Colonic mucosa (tissue), 4 donors: ENCODE measurements at regions not wholly inside any gene's neighbourhood (a gene's known extent, or its start where the extent isn't known, plus 50 kb on each side); places are given as distances from the start of the nearest gene placed in this dataset.

ENCODE experiments used
- DNase-seq: peaks from one replicate; pipeline ENCODE4 v3.0.0-alpha.2; 2020
- H3K27ac ChIP-seq: fragments of 200-600 bp; one replicate; pipeline ENCODE4 v1.8.0; 2021
- H3K27me3 ChIP-seq: fragments of 200-600 bp; one replicate; pipeline ENCODE4 v1.8.0; 2021
- H3K36me3 ChIP-seq: fragments of 200-600 bp; one replicate; pipeline ENCODE4 v1.8.0; 2021
- H3K4me1 ChIP-seq: fragments of 200-600 bp; one replicate; pipeline ENCODE4 v1.8.0; 2021; ENCODE audit warnings: mild to moderate bottlenecking
- H3K4me3 ChIP-seq: fragments of 200-600 bp; one replicate; pipeline ENCODE4 v1.8.0; 2021
- H3K9ac ChIP-seq, 2 donors: one replicate each; pipeline ENCODE4 v1.7.0; 2013; ENCODE audit warnings: control low read depth in 2 of 2, low read depth in 2 of 2, low read length in 2 of 2
- H3K9me3 ChIP-seq: fragments of 200-600 bp; one replicate; pipeline ENCODE4 v1.8.0; 2021
- intact Hi-C: fragments of 100-400 bp; cut with DNase I; formaldehyde crosslinking; loops from one replicate; pipeline ENCODE4 v1.14.1; 2022
- TF ChIP-seq, protein P1 (sequence below): fragments of 200-600 bp; IDR thresholded peaks from one replicate; pipeline ENCODE4 v1.8.0; 2022; ENCODE audit warnings: antibody characterized with exemption, mild to moderate bottlenecking
- donor health status: healthy.
- donor health status: DM: no; HTN: no; CAD: no.
- donor health status: DM: no; HTN: no; CAD: no.

DNA sequence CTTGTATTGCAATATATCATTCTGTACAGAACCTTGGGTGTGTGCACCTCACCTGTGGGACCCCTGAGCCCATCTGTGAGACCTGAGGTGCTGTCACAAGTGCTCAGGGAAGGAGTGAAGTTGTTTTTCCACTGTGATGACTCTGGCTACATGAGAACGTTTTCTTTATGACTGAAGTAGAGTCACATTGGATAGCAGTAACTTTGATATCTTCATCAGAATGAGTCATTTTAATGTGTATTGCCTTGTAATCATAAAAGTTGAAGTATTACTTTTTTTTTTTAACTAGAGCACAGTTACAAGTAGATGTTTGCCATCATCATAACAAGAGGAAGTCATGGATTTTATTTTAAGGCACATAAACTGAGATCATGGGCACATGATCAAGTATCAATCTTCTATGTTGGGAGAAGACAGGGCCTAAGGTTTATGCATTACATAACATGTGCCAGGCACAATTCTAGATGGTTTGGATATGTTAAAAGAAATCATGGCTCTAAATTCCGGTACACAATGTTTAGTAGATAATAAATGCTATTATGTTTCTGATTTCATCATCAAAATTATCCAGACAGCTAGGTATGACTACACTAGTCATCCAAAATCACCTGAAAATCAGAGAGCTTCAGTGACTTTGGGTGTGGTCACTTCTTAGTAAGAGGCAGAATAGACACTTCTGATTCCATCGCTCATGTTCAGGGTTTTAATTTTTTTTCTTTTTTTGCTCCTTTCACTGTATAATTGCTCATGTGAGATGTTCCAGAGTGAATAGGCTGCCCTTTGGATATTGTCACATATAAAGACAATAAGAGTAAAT lies 82.7 kb upstream of the KLF6 start:
- no peaks in the 10 kb centered on the region for H3K4me1 ChIP-seq
- H3K9ac ChIP-seq: peak overlapping the region in 1 of 2 donors; percentile 52
- no peak for DNase-seq
- no peaks in the 10 kb centered on the region for H3K27me3 ChIP-seq
- H3K27ac ChIP-seq: peak overlapping the region; percentile 80
- H3K36me3 ChIP-seq: no peaks in the 10 kb centered on the region
- intact Hi-C loops: no loop called here
- no peak overlapping the region for H3K4me3 ChIP-seq
- TF ChIP-seq, protein P1, sequence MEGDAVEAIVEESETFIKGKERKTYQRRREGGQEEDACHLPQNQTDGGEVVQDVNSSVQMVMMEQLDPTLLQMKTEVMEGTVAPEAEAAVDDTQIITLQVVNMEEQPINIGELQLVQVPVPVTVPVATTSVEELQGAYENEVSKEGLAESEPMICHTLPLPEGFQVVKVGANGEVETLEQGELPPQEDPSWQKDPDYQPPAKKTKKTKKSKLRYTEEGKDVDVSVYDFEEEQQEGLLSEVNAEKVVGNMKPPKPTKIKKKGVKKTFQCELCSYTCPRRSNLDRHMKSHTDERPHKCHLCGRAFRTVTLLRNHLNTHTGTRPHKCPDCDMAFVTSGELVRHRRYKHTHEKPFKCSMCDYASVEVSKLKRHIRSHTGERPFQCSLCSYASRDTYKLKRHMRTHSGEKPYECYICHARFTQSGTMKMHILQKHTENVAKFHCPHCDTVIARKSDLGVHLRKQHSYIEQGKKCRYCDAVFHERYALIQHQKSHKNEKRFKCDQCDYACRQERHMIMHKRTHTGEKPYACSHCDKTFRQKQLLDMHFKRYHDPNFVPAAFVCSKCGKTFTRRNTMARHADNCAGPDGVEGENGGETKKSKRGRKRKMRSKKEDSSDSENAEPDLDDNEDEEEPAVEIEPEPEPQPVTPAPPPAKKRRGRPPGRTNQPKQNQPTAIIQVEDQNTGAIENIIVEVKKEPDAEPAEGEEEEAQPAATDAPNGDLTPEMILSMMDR: no peak
- H3K9me3 ChIP-seq: no peaks in the 10 kb centered on the region

DNA sequence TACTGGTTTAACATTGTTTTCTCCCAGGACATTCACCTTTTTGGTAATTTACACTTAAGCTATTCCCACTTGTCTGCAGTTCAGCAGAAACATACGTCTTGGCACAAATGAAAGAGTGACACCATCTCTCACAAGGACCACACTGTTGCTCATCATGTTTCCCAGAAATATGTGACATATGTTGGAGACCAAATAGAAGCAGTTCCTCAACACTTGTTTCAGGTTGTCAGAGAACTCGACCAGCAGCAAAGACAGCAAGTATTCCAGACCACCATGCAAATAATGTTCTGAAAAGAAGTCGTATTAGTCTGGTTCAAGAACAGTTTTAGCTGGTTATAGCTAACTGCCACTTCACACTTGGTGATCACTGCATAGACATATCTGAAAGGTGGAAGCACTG lies 81.3 kb upstream of the KLF6 start:
- peak; percentile 11 for DNase-seq
- Histone ChIP-seq H3K36me3 (no peaks in the 10 kb centered on the region), H3K4me3 (no peak overlapping the region), H3K27me3 (no peaks in the 10 kb centered on the region), H3K9ac (peak overlapping the region in 1 of 2 donors; percentile 48), H3K27ac (peak overlapping the region; percentile 80), H3K9me3 (no peaks in the 10 kb centered on the region), H3K4me1 (no peaks in the 10 kb centered on the region)
- intact Hi-C loops: no loop called here
- TF ChIP-seq, protein P1: no peak

DNA sequence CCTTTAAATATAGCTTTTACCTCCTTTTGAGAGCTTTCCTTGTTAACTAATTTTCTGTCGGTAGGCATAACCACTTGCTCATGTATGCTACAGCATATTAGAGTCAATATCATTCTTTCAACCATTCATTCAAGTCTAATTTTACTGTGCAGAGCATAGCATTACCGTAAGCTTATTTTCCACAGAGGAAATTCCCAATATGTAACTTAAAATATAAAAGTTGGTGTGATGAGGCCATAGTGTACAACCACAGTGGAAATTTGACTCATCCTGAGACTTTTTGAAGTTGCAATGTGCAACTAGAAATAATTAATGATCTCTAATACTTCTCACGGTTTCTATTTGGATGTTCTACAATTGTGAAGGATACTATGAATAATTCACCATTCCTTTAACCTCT lies 80.6 kb upstream of the KLF6 start:
- no peak overlapping the region for H3K4me3 ChIP-seq
- H3K36me3 ChIP-seq: no peaks in the 10 kb centered on the region
- H3K27me3 ChIP-seq: no peaks in the 10 kb centered on the region
- no peak for DNase-seq
- intact Hi-C loops: no loop called here
- H3K4me1 ChIP-seq: no peaks in the 10 kb centered on the region
- no peaks in the 10 kb centered on the region for H3K9me3 ChIP-seq
- TF ChIP-seq, protein P1: no peak
- peak overlapping the region in 1 of 2 donors; percentile 21 for H3K9ac ChIP-seq
- H3K27ac ChIP-seq: no peak overlapping the region

DNA sequence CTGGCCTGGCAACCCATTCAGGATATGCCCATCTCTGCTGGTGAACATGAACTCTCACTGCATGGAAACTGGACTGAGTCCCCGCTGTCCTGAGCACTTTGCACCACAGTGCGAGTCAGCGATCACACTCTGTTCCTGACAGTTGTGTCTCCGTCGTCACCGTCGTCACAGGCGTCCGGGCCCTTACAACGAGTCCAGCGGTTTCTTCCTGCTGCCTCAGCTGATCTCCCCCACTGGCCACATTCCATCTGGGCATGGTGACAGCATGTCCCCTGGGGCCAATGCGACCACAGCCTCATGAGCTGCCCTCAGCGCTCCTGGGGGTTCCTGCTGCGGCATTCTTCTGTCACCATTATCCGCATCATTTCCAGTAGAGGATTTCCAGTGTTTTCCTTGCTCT lies 76.8 kb upstream of the KLF6 start:
- no peak for DNase-seq
- no peaks in the 10 kb centered on the region for H3K4me1 ChIP-seq
- H3K9me3 ChIP-seq: no peaks in the 10 kb centered on the region
- H3K9ac ChIP-seq: no peak overlapping the region
- no peak overlapping the region for H3K27ac ChIP-seq
- intact Hi-C loops: no loop called here
- no peak overlapping the region for H3K4me3 ChIP-seq
- TF ChIP-seq, protein P1: no peak
- no peaks in the 10 kb centered on the region for H3K36me3 ChIP-seq
- no peaks in the 10 kb centered on the region for H3K27me3 ChIP-seq

DNA sequence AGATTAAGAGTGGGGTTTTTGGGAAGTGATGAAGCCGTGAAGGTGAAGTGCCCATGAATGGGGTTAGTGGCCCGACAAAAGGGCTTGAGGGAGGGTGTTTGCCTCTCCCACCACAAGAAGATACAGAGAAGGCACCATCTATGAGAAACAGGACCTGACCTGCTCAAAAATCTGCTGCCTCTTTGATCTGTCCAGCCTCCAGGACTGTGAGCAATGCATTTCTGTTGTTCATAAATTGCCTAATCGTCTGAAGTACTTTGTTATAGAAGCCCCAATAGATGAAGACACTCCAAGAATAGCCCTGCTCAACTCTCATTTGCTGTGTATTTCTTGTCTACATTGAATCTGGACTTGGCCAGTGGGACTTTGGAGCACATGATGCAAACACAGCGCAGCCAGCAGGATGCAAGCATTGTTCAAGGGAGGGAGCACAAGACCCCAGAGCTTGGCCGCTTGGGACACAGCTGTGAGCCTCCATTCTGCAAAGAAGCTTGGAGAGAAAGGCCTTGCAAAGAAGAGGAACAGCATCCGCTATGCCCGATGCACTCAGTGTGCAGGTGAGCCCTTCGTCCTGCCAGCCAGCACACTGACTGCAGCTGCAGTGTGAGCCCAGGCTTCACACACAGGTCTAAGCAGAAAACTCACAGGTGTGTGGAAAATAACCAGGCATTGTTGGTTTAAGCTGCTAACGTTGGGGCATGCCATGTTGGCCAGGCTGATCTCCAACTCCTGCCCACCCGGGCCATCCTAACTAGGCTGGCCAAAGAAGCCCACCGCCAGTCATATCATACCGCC lies 73.2 kb upstream of the KLF6 start:
- no peak for DNase-seq
- H3K9ac ChIP-seq: no peak overlapping the region

More for the DNA sequence above, 73.2 kb upstream of the KLF6 start:
- intact Hi-C loops: loop anchor here (5.0 kb wide), 1 partner anchor 104 kb away; no protein-coding TSS in a partner anchor
- Histone ChIP-seq H3K9me3 (no peaks in the 10 kb centered on the region), H3K27ac (no peak overlapping the region), H3K36me3 (no peaks in the 10 kb centered on the region), H3K4me1 (peaks cover 1% of the 10 kb centered on the region), H3K4me3 (no peak overlapping the region), H3K27me3 (no peaks in the 10 kb centered on the region)
- TF ChIP-seq, protein P1: no peak
